HCT116 (cell line): ENCODE measurements at regions not wholly inside any gene's neighbourhood (a gene's known extent, or its start where the extent isn't known, plus 50 kb on each side); places are given as distances from the start of the nearest gene placed in this dataset.

Experiments
- ATAC-seq: fragments of 200-7000 bp; cut with Tn5 transposase; 2 replicates; pipeline ENCODE4 v1.9.1; 2020; ENCODE audit warnings: mild to moderate bottlenecking, moderate library complexity
- BruUV-seq: library from RNA; stranded (reverse); fragments of 400-500 nt; replicated peaks from 2 replicates; lab custom pipeline; 2021; lab: Mats Ljungman, UMichigan
- CTCF ChIA-PET: fragments of 300-600 bp; sonication (Branson Sonifier 250); formaldehyde crosslinking; loops from one replicate; lab custom pipeline; 2021; ENCODE audit warnings: antibody characterized with exemption; lab: Charles Lee
- POLR2A ChIA-PET: fragments of 300-600, 350-600 bp; sonication (Branson Sonifier 250); formaldehyde crosslinking; loops from one replicate; lab custom pipeline; 2021; ENCODE audit warnings: antibody characterized with exemption; lab: Charles Lee
- RAD21 ChIA-PET, 2 experiments: fragments of 300-600 bp; sonication (Branson Sonifier 250); formaldehyde crosslinking; loops; one replicate each; lab custom pipeline; 2023; ENCODE audit warnings: low total read pairs in 2 of 2; ENCODE audit not compliant: uncharacterized antibody in 2 of 2, unreplicated experiment in 2 of 2, low non-redundant PET in 1 of 2; lab: Charles Lee
- DNase-seq: peaks from one replicate; pipeline ENCODE4 v3.0.0-alpha.2; 2010; ENCODE audit warnings: low read depth, low spot score
- H2AFZ ChIP-seq: fragments of 200-600 bp; shearing (Covaris generic), sonication (generic); 2 replicates; pipeline ENCODE4 v1.6.1; 2017; ENCODE audit warnings: low read depth, mixed run types, mixed read lengths, antibody characterized with exemption, low read length; ENCODE audit not compliant: poor library complexity, severe bottlenecking
- H3K27ac ChIP-seq: 2 replicates; pipeline ENCODE4 v1.5.1; 2012; ENCODE audit warnings: low read depth, low read length
- H3K27me3 ChIP-seq: fragments of 200-600 bp; sonication (generic); 2 replicates; pipeline ENCODE4 v1.6.1; 2016; ENCODE audit warnings: mixed run types, low read length, mixed read lengths; ENCODE audit not compliant: insufficient read depth
- H3K36me3 ChIP-seq, 2 experiments: fragments of 200-500 bp in 1 of 2; fragments of 200-600 bp in 1 of 2; sonication (Bioruptor generic) in 1 of 2; sonication (generic) in 1 of 2; 2 replicates each; pipeline versions ENCODE4 v1.5.1 to v1.6.1; 2014 to 2016; ENCODE audit warnings: low read length in 2 of 2, inconsistent platforms in 1 of 2, mixed read lengths in 1 of 2, mixed run types in 1 of 2; ENCODE audit not compliant: insufficient read depth in 2 of 2, control insufficient read depth in 1 of 2
- H3K4me1 ChIP-seq, 2 experiments: fragments of 200-600 bp in 1 of 2; sonication (generic) in 1 of 2; 2 replicates each; pipeline versions ENCODE4 v1.5.1 to v1.6.1; 2012 to 2017; ENCODE audit warnings: low read length in 2 of 2, inconsistent platforms in 1 of 2, mild to moderate bottlenecking in 1 of 2, mixed read lengths in 1 of 2, mixed run types in 1 of 2, moderate library complexity in 1 of 2; ENCODE audit not compliant: insufficient read depth in 2 of 2, control insufficient read depth in 1 of 2
- H3K4me2 ChIP-seq: fragments of 200-600 bp; sonication (generic); 2 replicates; pipeline ENCODE4 v1.6.1; 2017; ENCODE audit warnings: mixed run types, low read length, mixed read lengths
- H3K4me3 ChIP-seq, 2 experiments: fragments of 200-600 bp in 1 of 2; sonication (generic) in 1 of 2; replicated peaks in 1 of 2; 2 replicates each; pipeline ENCODE4 v1.5.1; 2011 to 2016; ENCODE audit warnings: low read length in 2 of 2, control low read depth in 1 of 2, low read depth in 1 of 2, mild to moderate bottlenecking in 1 of 2, mixed read lengths in 1 of 2, mixed run types in 1 of 2
- H3K79me2 ChIP-seq: fragments of 200-600 bp; sonication (generic); 2 replicates; pipeline ENCODE4 v1.6.1; 2017; ENCODE audit warnings: mild to moderate bottlenecking, mixed run types, low read length, moderate library complexity, mixed read lengths; ENCODE audit not compliant: insufficient read depth
- H3K9ac ChIP-seq: fragments of 200-600 bp; sonication (generic); 2 replicates; pipeline ENCODE4 v1.6.1; 2016; ENCODE audit warnings: low read length, mixed read lengths
- H3K9me2 ChIP-seq: fragments of 200-600 bp; sonication (generic), shearing (Covaris generic); 2 replicates; pipeline ENCODE4 v1.6.1; 2017; ENCODE audit warnings: mixed run types, mild to moderate bottlenecking, moderate library complexity; ENCODE audit not compliant: insufficient read depth
- H3K9me3 ChIP-seq, 2 experiments: fragments of 200-500 bp in 1 of 2; fragments of 200-600 bp in 1 of 2; sonication (Bioruptor generic) in 1 of 2; sonication (generic) in 1 of 2; 2 replicates each; pipeline ENCODE4 v1.6.1; 2014 to 2017; ENCODE audit warnings: low read length in 2 of 2, mixed read lengths in 2 of 2, inconsistent platforms in 1 of 2, low read depth in 1 of 2, mild to moderate bottlenecking in 1 of 2, mixed run types in 1 of 2, moderate library complexity in 1 of 2; ENCODE audit not compliant: control insufficient read depth in 1 of 2, insufficient read depth in 1 of 2
- H4K20me1 ChIP-seq: fragments of 200-600 bp; sonication (generic), shearing (Covaris generic); 2 replicates; pipeline ENCODE4 v1.6.1; 2017; ENCODE audit warnings: mixed run types, mild to moderate bottlenecking, moderate library complexity; ENCODE audit not compliant: insufficient read depth
- CBX3 ChIP-seq: IDR thresholded peaks from 2 replicates; pipeline ENCODE4 v1.6.1; 2012; ENCODE audit warnings: low read depth
- EGR1 ChIP-seq: IDR thresholded peaks from 2 replicates; pipeline ENCODE4 v1.6.1; 2012; ENCODE audit warnings: low read depth
- POLR2AphosphoS5 ChIP-seq: IDR thresholded peaks from 2 replicates; pipeline ENCODE4 v1.6.1; 2011; ENCODE audit warnings: mild to moderate bottlenecking, low read depth, low read length, moderate library complexity
- RAD21 ChIP-seq: IDR thresholded peaks from 2 replicates; pipeline ENCODE4 v1.6.1; 2012; ENCODE audit warnings: low read depth, mild to moderate bottlenecking
- YY1 ChIP-seq: IDR thresholded peaks from 2 replicates; pipeline ENCODE4 v1.6.1; 2011; ENCODE audit warnings: low read length, low read depth, moderate library complexity, mild to moderate bottlenecking; ENCODE audit not compliant: insufficient replicate concordance; ENCODE audit errors: extremely low read depth
- intact Hi-C: fragments of 100-400 bp; cut with micrococcal nuclease; formaldehyde crosslinking; loops from 2 replicates; pipeline ENCODE4 v1.10.0; 2022
- TF ChIP-seq, protein P1 (sequence below): IDR thresholded peaks from 2 replicates; pipeline ENCODE4 v1.6.1; 2012; ENCODE audit warnings: low read depth
- TF ChIP-seq, protein P2 (sequence below): IDR thresholded peaks from 2 replicates; pipeline ENCODE4 v1.6.1; 2012
- TF ChIP-seq, protein P3 (sequence below): IDR thresholded peaks from 2 replicates; pipeline ENCODE4 v1.6.1; 2012

DNA sequence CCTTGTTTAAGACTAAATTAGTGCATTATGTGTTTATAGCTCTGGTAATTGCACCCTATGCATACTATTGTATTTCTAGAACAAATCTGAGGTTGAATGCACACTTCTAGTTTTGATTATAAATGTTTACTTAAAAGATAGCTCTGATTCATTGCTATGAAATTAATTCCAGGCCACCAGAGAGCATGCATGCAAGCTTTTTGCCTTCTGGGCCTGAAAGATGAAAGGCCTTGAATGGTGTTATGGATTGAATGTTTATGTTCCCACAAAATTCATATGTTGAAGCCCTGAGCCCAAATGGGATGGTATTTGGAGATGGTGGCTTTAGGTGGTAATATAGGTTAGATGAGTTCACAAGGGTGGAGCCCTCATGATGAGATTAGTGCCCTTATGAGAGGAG is 695.0 kb upstream of the MAP3K7 start:
- H3K4me1 ChIP-seq, result no peaks in the 10 kb centered on the region
- TF ChIP-seq, protein P1, sequence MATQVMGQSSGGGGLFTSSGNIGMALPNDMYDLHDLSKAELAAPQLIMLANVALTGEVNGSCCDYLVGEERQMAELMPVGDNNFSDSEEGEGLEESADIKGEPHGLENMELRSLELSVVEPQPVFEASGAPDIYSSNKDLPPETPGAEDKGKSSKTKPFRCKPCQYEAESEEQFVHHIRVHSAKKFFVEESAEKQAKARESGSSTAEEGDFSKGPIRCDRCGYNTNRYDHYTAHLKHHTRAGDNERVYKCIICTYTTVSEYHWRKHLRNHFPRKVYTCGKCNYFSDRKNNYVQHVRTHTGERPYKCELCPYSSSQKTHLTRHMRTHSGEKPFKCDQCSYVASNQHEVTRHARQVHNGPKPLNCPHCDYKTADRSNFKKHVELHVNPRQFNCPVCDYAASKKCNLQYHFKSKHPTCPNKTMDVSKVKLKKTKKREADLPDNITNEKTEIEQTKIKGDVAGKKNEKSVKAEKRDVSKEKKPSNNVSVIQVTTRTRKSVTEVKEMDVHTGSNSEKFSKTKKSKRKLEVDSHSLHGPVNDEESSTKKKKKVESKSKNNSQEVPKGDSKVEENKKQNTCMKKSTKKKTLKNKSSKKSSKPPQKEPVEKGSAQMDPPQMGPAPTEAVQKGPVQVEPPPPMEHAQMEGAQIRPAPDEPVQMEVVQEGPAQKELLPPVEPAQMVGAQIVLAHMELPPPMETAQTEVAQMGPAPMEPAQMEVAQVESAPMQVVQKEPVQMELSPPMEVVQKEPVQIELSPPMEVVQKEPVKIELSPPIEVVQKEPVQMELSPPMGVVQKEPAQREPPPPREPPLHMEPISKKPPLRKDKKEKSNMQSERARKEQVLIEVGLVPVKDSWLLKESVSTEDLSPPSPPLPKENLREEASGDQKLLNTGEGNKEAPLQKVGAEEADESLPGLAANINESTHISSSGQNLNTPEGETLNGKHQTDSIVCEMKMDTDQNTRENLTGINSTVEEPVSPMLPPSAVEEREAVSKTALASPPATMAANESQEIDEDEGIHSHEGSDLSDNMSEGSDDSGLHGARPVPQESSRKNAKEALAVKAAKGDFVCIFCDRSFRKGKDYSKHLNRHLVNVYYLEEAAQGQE, result no peak
- no peak for TF ChIP-seq YY1
- TF ChIP-seq EGR1, result no peak
- TF ChIP-seq, protein P2, sequence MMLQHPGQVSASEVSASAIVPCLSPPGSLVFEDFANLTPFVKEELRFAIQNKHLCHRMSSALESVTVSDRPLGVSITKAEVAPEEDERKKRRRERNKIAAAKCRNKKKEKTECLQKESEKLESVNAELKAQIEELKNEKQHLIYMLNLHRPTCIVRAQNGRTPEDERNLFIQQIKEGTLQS, result no peak
- TF ChIP-seq RAD21, result no peak
- no peak for TF ChIP-seq POLR2AphosphoS5
- TF ChIP-seq CBX3, result no peak
- TF ChIP-seq, protein P3, sequence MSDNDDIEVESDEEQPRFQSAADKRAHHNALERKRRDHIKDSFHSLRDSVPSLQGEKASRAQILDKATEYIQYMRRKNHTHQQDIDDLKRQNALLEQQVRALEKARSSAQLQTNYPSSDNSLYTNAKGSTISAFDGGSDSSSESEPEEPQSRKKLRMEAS, result no peak
- intact Hi-C loops, result no loop called here
- no peak overlapping the region for H2AFZ ChIP-seq
- no peaks in the 10 kb centered on the region for H3K27me3 ChIP-seq
- no peak overlapping the region for H3K4me3 ChIP-seq
- POLR2A ChIA-PET, result no interaction called here
- CTCF ChIA-PET, result no interaction called here
- H3K9ac ChIP-seq, result no peak overlapping the region
- H3K9me2 ChIP-seq, result no peaks in the 10 kb centered on the region
- H3K4me2 ChIP-seq, result no peak overlapping the region
- H3K36me3 ChIP-seq, result no peaks in the 10 kb centered on the region
- no TSS peak for BruUV-seq
- H4K20me1 ChIP-seq, result no peaks in the 10 kb centered on the region
- H3K9me3 ChIP-seq, result peaks cover 5 to 14% of the 10 kb centered on the region in 2 experiments; a peak in 2 of 4 replicates
- DNase-seq (no peak), ATAC-seq (no peak)
- no peak overlapping the region for H3K27ac ChIP-seq
- RAD21 ChIA-PET, result no interaction called here
- no peaks in the 10 kb centered on the region for H3K79me2 ChIP-seq
